WI38 (cell line): ENCODE measurements at regions not wholly inside any gene's neighbourhood (a gene's known extent, or its start where the extent isn't known, plus 50 kb on each side); places are given as distances from the start of the nearest gene placed in this dataset.

Experiments used
- H3K4me3 ChIP-seq: 2 replicates; pipeline ENCODE4 v1.5.1; 2011; ENCODE audit warnings: low read depth, mild to moderate bottlenecking, control low read depth, low read length
- TF ChIP-seq, protein P1 (sequence below): IDR thresholded peaks from 2 replicates; pipeline ENCODE4 v1.5.1; 2012; ENCODE audit warnings: low read depth, mild to moderate bottlenecking, control low read depth, low read length

- no peak overlapping the region for H3K4me3 ChIP-seq
- TF ChIP-seq, protein P1, sequence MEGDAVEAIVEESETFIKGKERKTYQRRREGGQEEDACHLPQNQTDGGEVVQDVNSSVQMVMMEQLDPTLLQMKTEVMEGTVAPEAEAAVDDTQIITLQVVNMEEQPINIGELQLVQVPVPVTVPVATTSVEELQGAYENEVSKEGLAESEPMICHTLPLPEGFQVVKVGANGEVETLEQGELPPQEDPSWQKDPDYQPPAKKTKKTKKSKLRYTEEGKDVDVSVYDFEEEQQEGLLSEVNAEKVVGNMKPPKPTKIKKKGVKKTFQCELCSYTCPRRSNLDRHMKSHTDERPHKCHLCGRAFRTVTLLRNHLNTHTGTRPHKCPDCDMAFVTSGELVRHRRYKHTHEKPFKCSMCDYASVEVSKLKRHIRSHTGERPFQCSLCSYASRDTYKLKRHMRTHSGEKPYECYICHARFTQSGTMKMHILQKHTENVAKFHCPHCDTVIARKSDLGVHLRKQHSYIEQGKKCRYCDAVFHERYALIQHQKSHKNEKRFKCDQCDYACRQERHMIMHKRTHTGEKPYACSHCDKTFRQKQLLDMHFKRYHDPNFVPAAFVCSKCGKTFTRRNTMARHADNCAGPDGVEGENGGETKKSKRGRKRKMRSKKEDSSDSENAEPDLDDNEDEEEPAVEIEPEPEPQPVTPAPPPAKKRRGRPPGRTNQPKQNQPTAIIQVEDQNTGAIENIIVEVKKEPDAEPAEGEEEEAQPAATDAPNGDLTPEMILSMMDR, result no peak
Measured at GRCh38 chr11:81995889-81996288, 737.8 kb downstream of the FAM181B start.

DNA sequence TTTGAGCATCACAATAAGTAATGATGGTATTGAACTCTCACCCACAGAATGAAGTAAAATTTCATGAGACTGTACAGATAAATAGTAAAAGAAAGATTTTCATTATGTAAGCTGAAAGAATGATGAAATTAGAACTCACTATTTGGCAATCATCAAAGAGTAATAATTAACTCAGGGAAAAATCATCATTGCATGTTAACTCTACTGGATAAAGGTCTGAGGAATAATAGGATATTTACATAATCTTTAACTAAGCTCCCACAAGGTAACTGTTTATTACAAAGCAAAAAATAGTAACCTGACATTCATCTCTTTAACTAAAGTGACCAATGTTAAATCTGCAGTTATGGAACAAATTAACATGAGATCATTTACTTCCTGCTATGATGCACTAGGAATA lies 739.9 kb downstream of the FAM181B start:
- H3K4me3 ChIP-seq, result no peak overlapping the region

DNA sequence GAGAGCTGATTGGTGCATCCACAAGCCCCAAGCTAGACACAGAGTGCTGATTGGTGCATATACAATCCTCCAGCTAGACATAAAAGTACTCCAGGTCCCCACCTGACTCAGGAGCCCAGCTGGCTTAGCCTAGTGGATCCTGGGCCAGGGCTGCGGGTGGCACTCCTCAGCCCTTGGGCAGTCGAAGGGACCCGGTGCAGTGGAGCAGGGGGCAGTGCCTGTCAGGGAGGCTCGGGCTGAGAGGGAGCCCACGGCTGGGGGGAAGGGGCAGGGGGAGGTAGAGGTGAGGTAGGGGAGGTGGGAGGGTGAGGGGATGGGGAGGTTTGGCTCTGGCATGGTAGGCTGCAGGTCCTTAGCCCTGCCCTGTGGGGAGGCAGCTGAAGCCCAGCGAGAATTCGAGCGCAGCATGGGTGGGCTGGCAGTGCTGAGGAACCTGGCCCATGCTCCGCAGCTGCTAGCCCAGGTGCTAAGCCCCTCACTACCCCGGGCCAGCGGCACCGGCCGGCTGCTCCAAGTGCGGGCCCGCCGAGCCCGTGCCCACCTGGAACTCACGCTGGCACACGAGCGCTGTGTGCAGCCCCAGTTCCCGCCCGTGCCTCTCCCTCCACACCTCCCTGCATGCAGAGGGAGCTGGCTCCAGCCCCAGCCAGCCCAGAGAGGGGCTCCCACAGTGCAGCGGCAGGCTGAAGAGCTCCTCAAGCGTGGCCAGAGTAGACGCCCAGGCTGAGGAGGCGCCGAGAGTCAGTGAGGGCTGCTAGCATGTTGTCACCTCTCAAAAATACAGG lies 742.8 kb downstream of the FAM181B start:
- TF ChIP-seq, protein P1, result no peak
- no peak overlapping the region for H3K4me3 ChIP-seq

More for the DNA sequence above, 739.9 kb downstream of the FAM181B start:
- TF ChIP-seq, protein P1, result no peak

GRCh38 chr11:81989093-81989492 lies 744.6 kb downstream of the FAM181B start:
- TF ChIP-seq, protein P1, result no peak
- H3K4me3 ChIP-seq, result no peak overlapping the region

DNA sequence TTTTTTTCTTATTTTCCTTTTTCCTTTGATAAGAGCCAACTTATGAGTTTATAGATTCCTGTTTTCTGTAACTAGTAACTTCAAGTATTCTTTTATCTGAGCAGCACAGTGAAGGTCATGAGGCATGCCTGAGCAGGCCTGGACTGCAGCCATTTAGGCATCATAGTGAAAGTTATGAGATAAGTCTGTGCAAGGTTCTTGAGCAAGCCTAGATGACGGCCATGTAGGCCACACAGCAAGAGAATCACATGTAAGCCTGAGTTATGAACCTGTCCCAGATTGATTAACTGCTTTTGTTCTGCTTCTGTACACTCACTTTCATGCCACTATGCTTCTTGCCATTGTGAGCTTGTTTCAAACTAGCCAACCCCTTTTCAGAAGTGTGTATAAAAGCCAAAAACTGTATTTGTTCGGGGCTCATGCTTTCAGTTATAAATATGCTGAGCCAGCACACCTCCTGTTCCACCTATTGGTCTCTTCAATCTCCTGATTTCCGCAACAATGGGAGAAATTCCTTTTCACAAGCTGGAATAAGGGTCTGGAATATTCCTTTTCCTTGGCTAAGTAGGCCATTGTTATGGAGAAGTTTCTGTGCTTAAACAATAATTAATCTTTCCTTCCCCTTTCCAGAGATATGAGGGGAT lies 745.7 kb downstream of the FAM181B start:
- no peak overlapping the region for H3K4me3 ChIP-seq
- TF ChIP-seq, protein P1, result no peak

DNA sequence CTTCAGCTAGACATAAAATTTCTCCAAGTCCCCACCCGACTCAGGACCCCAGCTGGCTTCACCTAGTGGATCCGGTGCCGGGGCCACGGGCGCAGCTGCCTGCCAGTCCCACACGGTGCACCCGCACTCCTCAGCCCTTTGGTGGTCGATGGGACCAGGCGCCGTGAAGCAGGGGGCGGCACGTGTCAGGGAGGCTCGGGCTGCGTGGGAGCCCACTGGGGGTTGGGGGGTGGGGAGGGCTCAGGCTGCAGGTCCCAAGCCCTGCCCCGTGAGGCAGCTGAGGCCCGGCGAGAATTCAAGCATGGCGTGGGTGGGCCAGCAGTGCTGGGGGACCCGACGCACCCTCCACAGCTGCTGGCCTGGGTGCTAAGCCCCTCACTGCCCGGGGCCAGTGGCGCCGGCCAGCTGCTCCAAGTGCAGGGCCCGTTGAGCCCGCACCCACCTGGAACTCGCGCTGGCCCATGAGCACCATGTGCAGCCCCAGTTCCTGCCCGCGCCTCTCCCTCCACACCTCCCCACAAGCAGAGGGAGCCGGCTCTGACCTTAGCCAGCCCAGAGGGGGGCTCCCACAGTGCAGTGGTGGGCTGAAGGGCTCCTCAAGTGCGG lies 747.0 kb downstream of the FAM181B start:
- no peak overlapping the region for H3K4me3 ChIP-seq
- TF ChIP-seq, protein P1, result no peak

- TF ChIP-seq, protein P1, result no peak
- H3K4me3 ChIP-seq, result no peak overlapping the region
Measured at GRCh38 chr11:81979448-81979847, 754.2 kb downstream of the FAM181B start.
